Frontal cortex (tissue), 3 donors: ENCODE measurements at regions not wholly inside any gene's neighbourhood (a gene's known extent, or its start where the extent isn't known, plus 50 kb on each side); places are given as distances from the start of the nearest gene placed in this dataset.
"Not testable (repeated sequence)": the region's sequence is repeated elsewhere in the genome, so short reads cannot be mapped to it uniquely, and the experiment has no call there.

Experiments used
- DNase-seq, 2 donors: peaks; one replicate each; pipeline ENCODE4 v3.0.0; 2012; ENCODE audit warnings: low spot score in 2 of 2
- FAIRE-seq: peaks from 2 replicates; lab custom pipeline; 2012; peaks lifted over from hg19 to GRCh38; lab: Jason Lieb, UNC
- donor health status: control.
- donor health status: control.
- donor health status: control.

GRCh38 chr6:23853566-23854133 is 272.4 kb upstream of the NRSN1 start:
- FAIRE-seq, DNase-seq: not testable (repeated sequence)

- DNase-seq, FAIRE-seq: not testable (repeated sequence)
These were observed 271.9 kb upstream of the NRSN1 start for GRCh38 chr6:23854154-23854553.

- no peak for DNase-seq
- no peak for FAIRE-seq
These were observed 270.4 kb upstream of the NRSN1 start for GRCh38 chr6:23855497-23856116.

- FAIRE-seq (no peak), DNase-seq (no peak)
These were observed 255.5 kb upstream of the NRSN1 start for GRCh38 chr6:23870496-23870895.

- DNase-seq: no peak
- no peak for FAIRE-seq
These were observed 252.9 kb upstream of the NRSN1 start for GRCh38 chr6:23873161-23873560.

GRCh38 chr6:23875006-23875405 is 251.0 kb upstream of the NRSN1 start:
- FAIRE-seq (no peak), DNase-seq (no peak)

GRCh38 chr6:23879816-23880215 is 246.2 kb upstream of the NRSN1 start:
- FAIRE-seq: no peak
- DNase-seq: no peak

GRCh38 chr6:23890543-23891227 is 235.3 kb upstream of the NRSN1 start:
- DNase-seq (no peak), FAIRE-seq (no peak)

- DNase-seq: no peak
- FAIRE-seq: no peak
These were observed 220.7 kb upstream of the NRSN1 start for GRCh38 chr6:23905133-23905815.

- FAIRE-seq (no peak), DNase-seq (no peak)
These were observed 215.6 kb upstream of the NRSN1 start for GRCh38 chr6:23910420-23910819.

GRCh38 chr6:23927935-23928334 is 198.1 kb upstream of the NRSN1 start:
- DNase-seq (no peak), FAIRE-seq (no peak)

- DNase-seq (no peak), FAIRE-seq (no peak)
These were observed 196.8 kb upstream of the NRSN1 start for GRCh38 chr6:23929201-23929600.

- no peak for DNase-seq
- FAIRE-seq: no peak
These were observed 185.5 kb upstream of the NRSN1 start for GRCh38 chr6:23940466-23940865.

- FAIRE-seq (no peak), DNase-seq (no peak)
These were observed 174.3 kb upstream of the NRSN1 start for GRCh38 chr6:23951691-23952090.

- DNase-seq: no peak
- no peak for FAIRE-seq
These were observed 173.8 kb upstream of the NRSN1 start for GRCh38 chr6:23952245-23952644.

- FAIRE-seq (no peak), DNase-seq (no peak)
These were observed 172.0 kb upstream of the NRSN1 start for GRCh38 chr6:23953976-23954375.

GRCh38 chr6:23957017-23957416 is 169.0 kb upstream of the NRSN1 start:
- DNase-seq (no peak), FAIRE-seq (no peak)

- FAIRE-seq (no peak), DNase-seq (no peak)
These were observed 161.2 kb upstream of the NRSN1 start for GRCh38 chr6:23964865-23965264.

GRCh38 chr6:23969344-23969743 is 156.7 kb upstream of the NRSN1 start:
- DNase-seq (no peak), FAIRE-seq (no peak)

- FAIRE-seq (no peak), DNase-seq (no peak)
These were observed 148.3 kb upstream of the NRSN1 start for GRCh38 chr6:23977706-23978105.

GRCh38 chr6:23980965-23981364 is 145.1 kb upstream of the NRSN1 start:
- no peak for DNase-seq
- no peak for FAIRE-seq
